H9 (cell line): ENCODE measurements at regions not wholly inside any gene's neighbourhood (a gene's known extent, or its start where the extent isn't known, plus 50 kb on each side); places are given as distances from the start of the nearest gene placed in this dataset.

Experiments
- DNase-seq: peaks from one replicate; pipeline ENCODE4 v3.0.0-alpha.2; 2017
- H2AFZ ChIP-seq: one replicate; pipeline ENCODE4 v1.6.1; 2013; ENCODE audit warnings: mild to moderate bottlenecking, low read length, control low read depth, moderate library complexity
- H2AK5ac ChIP-seq: 2 replicates; pipeline ENCODE4 v1.6.1; 2013; ENCODE audit warnings: low read length, control low read depth, mixed read lengths; ENCODE audit not compliant: insufficient read length
- H2BK120ac ChIP-seq: one replicate; pipeline ENCODE4 v1.6.1; 2013; ENCODE audit warnings: low read depth, mild to moderate bottlenecking, low read length, control low read depth, inconsistent platforms; ENCODE audit not compliant: poor library complexity, severe bottlenecking
- H2BK12ac ChIP-seq: 2 replicates; pipeline ENCODE4 v1.6.1; 2013; ENCODE audit warnings: low read length, control low read depth, mixed read lengths, low read depth; ENCODE audit not compliant: insufficient read length
- H2BK15ac ChIP-seq: 2 replicates; pipeline ENCODE4 v1.6.1; 2013; ENCODE audit warnings: low read depth, low read length, control low read depth
- H2BK20ac ChIP-seq: one replicate; pipeline ENCODE4 v1.6.1; 2013; ENCODE audit warnings: low read depth, mild to moderate bottlenecking, low read length, control low read depth, inconsistent platforms; ENCODE audit not compliant: poor library complexity, severe bottlenecking
- H2BK5ac ChIP-seq: 2 replicates; pipeline ENCODE4 v1.6.1; 2013; ENCODE audit warnings: low read length, control low read depth, mixed read lengths; ENCODE audit not compliant: insufficient read length
- H3K14ac ChIP-seq: 2 replicates; pipeline ENCODE4 v1.6.1; 2013; ENCODE audit warnings: low read length, control low read depth; ENCODE audit not compliant: insufficient read depth
- H3K18ac ChIP-seq: 2 replicates; pipeline ENCODE4 v1.6.1; 2013; ENCODE audit warnings: low read depth, mild to moderate bottlenecking, mixed read lengths, low read length, control low read depth; ENCODE audit not compliant: insufficient read length
- H3K23ac ChIP-seq: 2 replicates; pipeline ENCODE4 v1.6.1; 2013; ENCODE audit warnings: low read length, control low read depth, mixed read lengths, low read depth; ENCODE audit not compliant: insufficient read length
- H3K23me2 ChIP-seq: 2 replicates; pipeline ENCODE4 v1.6.1; 2013; ENCODE audit warnings: low read depth, mild to moderate bottlenecking, mixed read lengths, low read length, control low read depth; ENCODE audit not compliant: insufficient read length, poor library complexity, severe bottlenecking
- H3K27ac ChIP-seq: 2 replicates; pipeline ENCODE4 v1.5.1; 2013; ENCODE audit warnings: low read length, control low read depth, mixed read lengths, low read depth; ENCODE audit not compliant: insufficient read length
- H3K27me3 ChIP-seq: 2 replicates; pipeline ENCODE4 v1.6.1; 2013; ENCODE audit warnings: low read length, control low read depth, inconsistent platforms; ENCODE audit not compliant: insufficient read depth
- H3K4ac ChIP-seq: 2 replicates; pipeline ENCODE4 v1.6.1; 2013; ENCODE audit warnings: low read depth, mild to moderate bottlenecking, control low read depth, inconsistent platforms, low read length, moderate library complexity
- H3K4me1 ChIP-seq: 2 replicates; pipeline ENCODE4 v1.6.1; 2013; ENCODE audit warnings: low read length, control low read depth, inconsistent platforms; ENCODE audit not compliant: insufficient read depth
- H3K4me2 ChIP-seq: 2 replicates; pipeline ENCODE4 v1.6.1; 2013; ENCODE audit warnings: low read length, control low read depth, mixed read lengths; ENCODE audit not compliant: insufficient read length, insufficient read depth
- H3K56ac ChIP-seq: 2 replicates; pipeline ENCODE4 v1.6.1; 2013; ENCODE audit warnings: low read depth, mild to moderate bottlenecking, mixed read lengths, low read length, control low read depth; ENCODE audit not compliant: insufficient read length
- H3K79me1 ChIP-seq: 2 replicates; pipeline ENCODE4 v1.6.1; 2013; ENCODE audit warnings: low read depth, mild to moderate bottlenecking, moderate library complexity, low read length, control low read depth, inconsistent platforms; ENCODE audit not compliant: insufficient read depth, poor library complexity, severe bottlenecking
- H3K79me2 ChIP-seq: 2 replicates; pipeline ENCODE4 v1.6.1; 2013; ENCODE audit warnings: low read length, control low read depth, inconsistent platforms; ENCODE audit not compliant: insufficient read depth
- H3K9ac ChIP-seq: 2 replicates; pipeline ENCODE4 v1.6.1; 2013; ENCODE audit warnings: low read length, control low read depth, mixed read lengths; ENCODE audit not compliant: insufficient read length; ENCODE audit errors: extremely low read depth
- H3K9me3 ChIP-seq: one replicate; pipeline ENCODE4 v1.6.1; 2013; ENCODE audit warnings: low read depth, low read length, inconsistent platforms; ENCODE audit not compliant: control insufficient read depth
- H3T11ph ChIP-seq: one replicate; pipeline ENCODE4 v1.6.1; 2013; ENCODE audit warnings: mild to moderate bottlenecking, low read length, control low read depth, inconsistent platforms
- H4K20me1 ChIP-seq: one replicate; pipeline ENCODE4 v1.6.1; 2013; ENCODE audit not compliant: control insufficient read depth, insufficient read length, insufficient read depth
- H4K5ac ChIP-seq: 2 replicates; pipeline ENCODE4 v1.6.1; 2013; ENCODE audit warnings: low read depth, mild to moderate bottlenecking, mixed read lengths, low read length, control low read depth; ENCODE audit not compliant: insufficient read length
- H4K8ac ChIP-seq: replicated peaks from 2 replicates; pipeline ENCODE4 v1.6.1; 2013; ENCODE audit warnings: low read length, control low read depth, mixed read lengths, low read depth; ENCODE audit not compliant: insufficient read length
- H4K91ac ChIP-seq: 2 replicates; pipeline ENCODE4 v1.6.1; 2013; ENCODE audit warnings: low read depth, mild to moderate bottlenecking, moderate library complexity, mixed read lengths, low read length, control low read depth; ENCODE audit not compliant: insufficient read length
- H3K27ac Mint-ChIP-seq, 3 experiments: 2 replicates in 2 of 3; 3 replicates in 1 of 3; pipeline ENCODE4 v1.8.0; 2020 to 2021; ENCODE audit warnings: mixed read lengths in 3 of 3, mild to moderate bottlenecking in 1 of 3, moderate library complexity in 1 of 3
- H3K27me3 Mint-ChIP-seq: 2 replicates; pipeline ENCODE4 v1.8.0; 2021; ENCODE audit warnings: low read depth, mild to moderate bottlenecking, moderate library complexity, mixed read lengths
- H3K36me3 Mint-ChIP-seq, 3 experiments: 2 replicates in 2 of 3; 3 replicates in 1 of 3; pipeline ENCODE4 v1.8.0; 2020 to 2021; ENCODE audit warnings: low read depth in 3 of 3, mixed read lengths in 3 of 3; ENCODE audit not compliant: insufficient read depth in 1 of 3
- H3K4me1 Mint-ChIP-seq, 2 experiments: 2 replicates each; pipeline ENCODE4 v1.8.0; 2020; ENCODE audit warnings: mixed read lengths in 2 of 2
- H3K4me3 Mint-ChIP-seq, 2 experiments: 2 replicates in 1 of 2; 3 replicates in 1 of 2; pipeline ENCODE4 v1.8.0; 2020 to 2021; ENCODE audit warnings: mild to moderate bottlenecking in 2 of 2, mixed read lengths in 2 of 2, moderate library complexity in 1 of 2
- H3K9me3 Mint-ChIP-seq, 2 experiments: 2 replicates in 1 of 2; 3 replicates in 1 of 2; pipeline ENCODE4 v1.8.0; 2020; ENCODE audit warnings: mild to moderate bottlenecking in 2 of 2, mixed read lengths in 2 of 2, moderate library complexity in 1 of 2
- WGBS: extraction: QIAGEN DNeasy Blood & Tissue Kit; methylation state at CpG from one replicate; pipeline ENCODE4 v1.1.7; 2013; ENCODE audit warnings: missing lambda C conversion rate, low lambda C conversion rate, mixed read lengths; ENCODE audit not compliant: insufficient read length; ENCODE audit errors: extremely low coverage; 5-methylcytosine and 5-hydroxymethylcytosine counted together
- TF ChIP-seq, protein P1 (sequence below): fragments of 200-600 bp; sonication (generic); conservative IDR thresholded peaks from 3 replicates; pipeline ENCODE4 v1.8.0; 2021; ENCODE audit warnings: antibody characterized with exemption, mild to moderate bottlenecking

DNA sequence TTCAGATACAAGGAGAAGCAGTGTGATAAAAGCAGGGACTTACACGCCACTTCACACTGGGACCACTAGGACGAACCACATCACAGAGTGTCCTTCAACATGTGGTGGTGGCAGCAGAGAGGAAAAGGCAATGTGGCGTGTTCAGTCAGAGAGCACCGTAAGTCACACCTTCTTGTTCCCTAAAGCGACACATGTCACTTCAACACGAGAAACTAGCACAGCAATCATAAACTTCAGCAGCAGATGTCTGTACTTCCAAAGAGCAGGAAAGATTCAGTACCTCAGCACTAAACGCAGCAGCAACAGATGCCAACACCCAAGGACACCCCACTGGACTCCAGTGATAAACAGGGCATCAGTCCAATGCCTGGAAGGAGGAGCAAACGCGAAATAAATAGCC is 96.7 kb downstream of the AREG start:
- H3K9me3 Mint-ChIP-seq, result no peaks in the 10 kb centered on the region
- H3K4me3 Mint-ChIP-seq, result no peak overlapping the region
- no peak overlapping the region for H3K56ac ChIP-seq
- H4K8ac ChIP-seq, result no peak overlapping the region
- no peaks in the 10 kb centered on the region for H3K79me1 ChIP-seq
- H4K20me1 ChIP-seq, result no peaks in the 10 kb centered on the region
- H3K9me3 ChIP-seq, result no peaks in the 10 kb centered on the region
- no peak overlapping the region for H3K4me2 ChIP-seq
- H2BK12ac ChIP-seq, result no peak overlapping the region
- no peak overlapping the region for H2BK20ac ChIP-seq
- H3K4ac ChIP-seq, result no peak overlapping the region
- H2AFZ ChIP-seq, result no peak overlapping the region
- no peak overlapping the region for H4K91ac ChIP-seq
- no peak overlapping the region for H2BK15ac ChIP-seq
- no peak overlapping the region for H3K9ac ChIP-seq
- no peak overlapping the region for H2AK5ac ChIP-seq
- H3K27ac Mint-ChIP-seq, result 0 out of 7 replicates have a peak overlapping the region, but pooled peaks of 1 of the 3 experiments have one; percentile 4
- H3K23ac ChIP-seq, result no peak overlapping the region
- no peak overlapping the region for H2BK120ac ChIP-seq
- peaks cover 10 to 11% of the 10 kb centered on the region in 2 experiments for H3K4me1 Mint-ChIP-seq
- peak; percentile 30 for DNase-seq
- no peak overlapping the region for H3K27ac ChIP-seq
- H3K18ac ChIP-seq, result no peak overlapping the region
- no peaks in the 10 kb centered on the region for H3K27me3 ChIP-seq
- H4K5ac ChIP-seq, result no peak overlapping the region
- no peak overlapping the region for H2BK5ac ChIP-seq
- no peaks in the 10 kb centered on the region for H3K36me3 Mint-ChIP-seq
- no peak overlapping the region for H3K14ac ChIP-seq
- no peaks in the 10 kb centered on the region for H3K23me2 ChIP-seq
- H3T11ph ChIP-seq, result no peak overlapping the region
- H3K4me1 ChIP-seq, result peaks cover 2% of the 10 kb centered on the region; the same call in 1 of the 2 replicates
- no peaks in the 10 kb centered on the region for H3K27me3 Mint-ChIP-seq
- TF ChIP-seq, protein P1, sequence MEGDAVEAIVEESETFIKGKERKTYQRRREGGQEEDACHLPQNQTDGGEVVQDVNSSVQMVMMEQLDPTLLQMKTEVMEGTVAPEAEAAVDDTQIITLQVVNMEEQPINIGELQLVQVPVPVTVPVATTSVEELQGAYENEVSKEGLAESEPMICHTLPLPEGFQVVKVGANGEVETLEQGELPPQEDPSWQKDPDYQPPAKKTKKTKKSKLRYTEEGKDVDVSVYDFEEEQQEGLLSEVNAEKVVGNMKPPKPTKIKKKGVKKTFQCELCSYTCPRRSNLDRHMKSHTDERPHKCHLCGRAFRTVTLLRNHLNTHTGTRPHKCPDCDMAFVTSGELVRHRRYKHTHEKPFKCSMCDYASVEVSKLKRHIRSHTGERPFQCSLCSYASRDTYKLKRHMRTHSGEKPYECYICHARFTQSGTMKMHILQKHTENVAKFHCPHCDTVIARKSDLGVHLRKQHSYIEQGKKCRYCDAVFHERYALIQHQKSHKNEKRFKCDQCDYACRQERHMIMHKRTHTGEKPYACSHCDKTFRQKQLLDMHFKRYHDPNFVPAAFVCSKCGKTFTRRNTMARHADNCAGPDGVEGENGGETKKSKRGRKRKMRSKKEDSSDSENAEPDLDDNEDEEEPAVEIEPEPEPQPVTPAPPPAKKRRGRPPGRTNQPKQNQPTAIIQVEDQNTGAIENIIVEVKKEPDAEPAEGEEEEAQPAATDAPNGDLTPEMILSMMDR, result 0 out of 3 replicates have a peak, but pooled peaks have one; percentile 15
- WGBS, result no CpG with 5 or more reads among the region's 9 CpGs
- no peaks in the 10 kb centered on the region for H3K79me2 ChIP-seq
